ENCODE measurements at regions not wholly inside any gene's neighbourhood (a gene's known extent, or its start where the extent isn't known, plus 50 kb on each side); places are given as distances from the start of the nearest gene placed in this dataset.
"Not testable (repeated sequence)": the region's sequence is repeated elsewhere in the genome, so short reads cannot be mapped to it uniquely, and the experiment has no call there.

DNA sequence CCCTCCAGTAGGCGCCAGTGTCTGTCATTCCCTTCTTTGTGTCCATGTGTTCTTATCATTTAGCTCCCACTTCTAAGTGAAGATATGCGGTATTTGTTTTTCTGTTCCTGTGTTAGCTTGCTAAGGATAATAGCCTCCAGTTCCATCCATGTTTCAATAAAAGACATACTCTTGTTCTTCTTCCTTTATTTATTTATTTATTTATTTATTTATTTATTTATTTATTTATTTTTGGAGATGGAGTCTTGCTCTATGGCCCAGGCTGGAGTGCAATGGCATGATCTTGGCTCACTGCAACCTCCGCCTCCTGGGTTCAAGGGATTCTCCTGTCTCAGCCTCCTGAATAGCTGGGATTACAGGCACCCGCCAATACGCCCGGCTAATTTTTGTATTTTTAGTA lies 762.6 kb upstream of the CDH10 start:
- not testable (repeated sequence) for TF ChIP-seq CTCF (conservative IDR thresholded peaks at IDR 0.05; ENCODE audit: low read depth, low read length); EZH2 (IDR thresholded peaks at IDR 0.05; ENCODE audit: borderline replicate concordance, low read depth, low read length, poor library complexity, severe bottlenecking)

Measured in A673 (cell line).